GM23338 (cell line): ENCODE measurements at regions not wholly inside any gene's neighbourhood (a gene's known extent, or its start where the extent isn't known, plus 50 kb on each side); places are given as distances from the start of the nearest gene placed in this dataset.

Source experiments
- ATAC-seq: fragments of 200-7000 bp; cut with Tn5 transposase; 3 replicates; pipeline ENCODE4 v1.9.1; 2020
- DNase-seq: peaks from one replicate; pipeline ENCODE4 v3.0.0-alpha.2; 2015; ENCODE audit warnings: low spot score
- H2AFZ ChIP-seq: fragments of 200-600 bp; sonication (generic); 2 replicates; pipeline ENCODE4 v1.8.0; 2016; ENCODE audit warnings: antibody characterized with exemption, mild to moderate bottlenecking, moderate library complexity
- H3F3A ChIP-seq: fragments of 200-600 bp; sonication (generic); replicated peaks from 2 replicates; pipeline ENCODE4 v1.8.0; 2017; ENCODE audit warnings: antibody characterized with exemption, mixed run types, low read depth
- H3K27ac ChIP-seq: fragments of 200-600 bp; sonication (generic); 2 replicates; pipeline ENCODE4 v1.6.1; 2016; ENCODE audit warnings: low read depth
- H3K27me3 ChIP-seq: fragments of 200-600 bp; sonication (generic); 2 replicates; pipeline ENCODE4 v1.8.0; 2016; ENCODE audit warnings: mild to moderate bottlenecking, mixed run types, moderate library complexity; ENCODE audit not compliant: insufficient read depth
- H3K36me3 ChIP-seq: fragments of 200-600 bp; sonication (generic); 2 replicates; pipeline ENCODE4 v1.8.0; 2016; ENCODE audit warnings: mild to moderate bottlenecking; ENCODE audit not compliant: insufficient read depth
- H3K4me1 ChIP-seq: fragments of 200-600 bp; sonication (generic); 2 replicates; pipeline ENCODE4 v1.8.0; 2016; ENCODE audit warnings: mild to moderate bottlenecking, moderate library complexity; ENCODE audit not compliant: insufficient read depth
- H3K4me2 ChIP-seq: fragments of 200-600 bp; sonication (generic); 2 replicates; pipeline ENCODE4 v1.7.1; 2017; ENCODE audit warnings: mixed run types
- H3K4me3 ChIP-seq: fragments of 200-600 bp; sonication (generic); 2 replicates; pipeline ENCODE4 v1.6.1; 2016; ENCODE audit warnings: mixed run types
- H3K79me2 ChIP-seq: fragments of 200-600 bp; sonication (generic); replicated peaks from 2 replicates; pipeline ENCODE4 v1.8.0; 2017; ENCODE audit warnings: mild to moderate bottlenecking; ENCODE audit not compliant: insufficient read depth
- H3K9me2 ChIP-seq: fragments of 200-600 bp; sonication (generic); 2 replicates; pipeline ENCODE4 v1.8.0; 2017; ENCODE audit not compliant: insufficient read depth
- H4K20me1 ChIP-seq: fragments of 200-600 bp; sonication (generic); replicated peaks from 2 replicates; pipeline ENCODE4 v1.8.0; 2017; ENCODE audit warnings: mild to moderate bottlenecking; ENCODE audit not compliant: insufficient read depth
- H3K27ac Mint-ChIP-seq: 2 replicates; pipeline ENCODE4 v1.8.0; 2020; ENCODE audit warnings: inconsistent platforms, mild to moderate bottlenecking, moderate library complexity, mixed read lengths
- H3K27me3 Mint-ChIP-seq: 3 replicates; pipeline ENCODE4 v1.8.0; 2022; ENCODE audit warnings: low read depth, mild to moderate bottlenecking, moderate library complexity, mixed read lengths, inconsistent platforms; ENCODE audit not compliant: insufficient read depth, poor library complexity
- H3K36me3 Mint-ChIP-seq: 3 replicates; pipeline ENCODE4 v1.8.0; 2021; ENCODE audit warnings: low read depth, mild to moderate bottlenecking, inconsistent platforms, moderate library complexity, mixed read lengths
- H3K4me1 Mint-ChIP-seq: 3 replicates; pipeline ENCODE4 v1.8.0; 2020; ENCODE audit warnings: mild to moderate bottlenecking, inconsistent platforms, mixed read lengths
- H3K4me3 Mint-ChIP-seq: 3 replicates; pipeline ENCODE4 v1.8.0; 2021; ENCODE audit warnings: moderate library complexity, mild to moderate bottlenecking, inconsistent platforms, mixed read lengths
- H3K9me3 Mint-ChIP-seq: 3 replicates; pipeline ENCODE4 v1.8.0; 2020; ENCODE audit warnings: moderate library complexity, mild to moderate bottlenecking, inconsistent platforms, mixed read lengths
- CREB1 ChIP-seq: fragments of 250-450 bp; sonication (Bioruptor Pico); IDR thresholded peaks from 2 replicates; pipeline ENCODE4 v1.5.0; 2020; ENCODE audit warnings: low read depth, mild to moderate bottlenecking, moderate library complexity
- EZH2 ChIP-seq: fragments of 200-600 bp; sonication (generic); IDR thresholded peaks from one replicate; pipeline ENCODE4 v1.8.0; 2017; ENCODE audit warnings: antibody characterized with exemption, mild to moderate bottlenecking, low read depth; ENCODE audit not compliant: unreplicated experiment
- EZH2phosphoT487 ChIP-seq: fragments of 200-600 bp; sonication (generic); IDR thresholded peaks from one replicate; pipeline ENCODE4 v1.8.1; 2018; ENCODE audit warnings: antibody characterized with exemption; ENCODE audit not compliant: unreplicated experiment
- JUNB ChIP-seq: IDR thresholded peaks from one replicate; pipeline ENCODE4 v1.6.1; 2016; ENCODE audit warnings: antibody characterized with exemption; ENCODE audit not compliant: unreplicated experiment
- NANOG ChIP-seq: IDR thresholded peaks from 2 replicates; pipeline ENCODE4 v1.6.1; 2016; ENCODE audit warnings: antibody characterized with exemption, borderline replicate concordance
- POLR2AphosphoS5 ChIP-seq: IDR thresholded peaks from 2 replicates; pipeline ENCODE4 v1.6.1; 2016; ENCODE audit warnings: antibody characterized with exemption, low read depth
- REST ChIP-seq: IDR thresholded peaks from one replicate; pipeline ENCODE4 v1.6.1; 2018; ENCODE audit warnings: antibody characterized with exemption; ENCODE audit not compliant: unreplicated experiment
- STAT1 ChIP-seq: IDR thresholded peaks from one replicate; pipeline ENCODE4 v1.6.1; 2016; ENCODE audit warnings: antibody characterized with exemption; ENCODE audit not compliant: unreplicated experiment
- ZNF114 ChIP-seq: fragments of 250-450 bp; sonication (Bioruptor Pico); IDR thresholded peaks from 2 replicates; pipeline ENCODE4 v1.5.0; 2020; ENCODE audit warnings: mild to moderate bottlenecking, moderate library complexity
- ZNF331 ChIP-seq: fragments of 250-450 bp; sonication (Bioruptor Pico); IDR thresholded peaks from 2 replicates; pipeline ENCODE4 v1.5.0; 2020; ENCODE audit warnings: low read depth, mild to moderate bottlenecking, moderate library complexity
- TF ChIP-seq, protein P1 (sequence below), 2 experiments: fragments of 200-600 bp in 1 of 2; sonication (generic) in 1 of 2; conservative IDR thresholded peaks; 2 replicates each; pipeline versions ENCODE4 v1.5.1 to v1.6.1; 2016 to 2017; ENCODE audit warnings: antibody characterized with exemption in 2 of 2, low read depth in 2 of 2, mild to moderate bottlenecking in 2 of 2, moderate library complexity in 1 of 2
- TF ChIP-seq, protein P2 (sequence below): IDR thresholded peaks from 2 replicates; pipeline ENCODE4 v1.6.1; 2016; ENCODE audit warnings: antibody characterized with exemption
- TF ChIP-seq, protein P3 (sequence below): fragments of 250-450 bp; sonication (Bioruptor Pico); IDR thresholded peaks from 2 replicates; pipeline ENCODE4 v1.5.0; 2020; ENCODE audit warnings: mild to moderate bottlenecking, moderate library complexity

- no peak for DNase-seq
- H3K27me3 Mint-ChIP-seq, result peaks cover 3% of the 10 kb centered on the region
- no peak overlapping the region for H3K4me2 ChIP-seq
- H3K4me1 ChIP-seq, result peaks cover 11% of the 10 kb centered on the region; the same call in 1 of the 2 replicates
- H3K27ac ChIP-seq, result no peak overlapping the region
- 0 out of 2 replicates have a peak, but pooled peaks cover 4% of the 10 kb centered on the region for H3K9me2 ChIP-seq
- no peaks in the 10 kb centered on the region for H4K20me1 ChIP-seq
- no peak overlapping the region for H3K27ac Mint-ChIP-seq
- peaks cover 11% of the 10 kb centered on the region for H3K4me1 Mint-ChIP-seq
- H3K36me3 Mint-ChIP-seq, result no peaks in the 10 kb centered on the region
- no peaks in the 10 kb centered on the region for H3F3A ChIP-seq
- H3K4me3 Mint-ChIP-seq, result no peak overlapping the region
- 0 out of 3 replicates have a peak, but pooled peaks cover 1% of the 10 kb centered on the region for H3K9me3 Mint-ChIP-seq
- ATAC-seq, result no peak
- H3K4me3 ChIP-seq, result no peak overlapping the region
- no peaks in the 10 kb centered on the region for H3K27me3 ChIP-seq
- H2AFZ ChIP-seq, result no peak overlapping the region
- TF ChIP-seq JUNB (no peak), CREB1 (no peak), ZNF114 (CRISPR knock-in tag) (no peak), ZNF331 (CRISPR knock-in tag) (no peak), EZH2 (no peak), EZH2phosphoT487 (no peak), NANOG (no peak), REST (no peak), STAT1 (no peak), POLR2AphosphoS5 (no peak)
- TF ChIP-seq, protein P1, sequence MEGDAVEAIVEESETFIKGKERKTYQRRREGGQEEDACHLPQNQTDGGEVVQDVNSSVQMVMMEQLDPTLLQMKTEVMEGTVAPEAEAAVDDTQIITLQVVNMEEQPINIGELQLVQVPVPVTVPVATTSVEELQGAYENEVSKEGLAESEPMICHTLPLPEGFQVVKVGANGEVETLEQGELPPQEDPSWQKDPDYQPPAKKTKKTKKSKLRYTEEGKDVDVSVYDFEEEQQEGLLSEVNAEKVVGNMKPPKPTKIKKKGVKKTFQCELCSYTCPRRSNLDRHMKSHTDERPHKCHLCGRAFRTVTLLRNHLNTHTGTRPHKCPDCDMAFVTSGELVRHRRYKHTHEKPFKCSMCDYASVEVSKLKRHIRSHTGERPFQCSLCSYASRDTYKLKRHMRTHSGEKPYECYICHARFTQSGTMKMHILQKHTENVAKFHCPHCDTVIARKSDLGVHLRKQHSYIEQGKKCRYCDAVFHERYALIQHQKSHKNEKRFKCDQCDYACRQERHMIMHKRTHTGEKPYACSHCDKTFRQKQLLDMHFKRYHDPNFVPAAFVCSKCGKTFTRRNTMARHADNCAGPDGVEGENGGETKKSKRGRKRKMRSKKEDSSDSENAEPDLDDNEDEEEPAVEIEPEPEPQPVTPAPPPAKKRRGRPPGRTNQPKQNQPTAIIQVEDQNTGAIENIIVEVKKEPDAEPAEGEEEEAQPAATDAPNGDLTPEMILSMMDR (conservative IDR thresholded peaks at IDR 0.05; ENCODE audit: low read depth in 2 of 2), result no peak
- TF ChIP-seq, protein P2, sequence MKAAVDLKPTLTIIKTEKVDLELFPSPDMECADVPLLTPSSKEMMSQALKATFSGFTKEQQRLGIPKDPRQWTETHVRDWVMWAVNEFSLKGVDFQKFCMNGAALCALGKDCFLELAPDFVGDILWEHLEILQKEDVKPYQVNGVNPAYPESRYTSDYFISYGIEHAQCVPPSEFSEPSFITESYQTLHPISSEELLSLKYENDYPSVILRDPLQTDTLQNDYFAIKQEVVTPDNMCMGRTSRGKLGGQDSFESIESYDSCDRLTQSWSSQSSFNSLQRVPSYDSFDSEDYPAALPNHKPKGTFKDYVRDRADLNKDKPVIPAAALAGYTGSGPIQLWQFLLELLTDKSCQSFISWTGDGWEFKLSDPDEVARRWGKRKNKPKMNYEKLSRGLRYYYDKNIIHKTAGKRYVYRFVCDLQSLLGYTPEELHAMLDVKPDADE, result no peak
- TF ChIP-seq, protein P3, sequence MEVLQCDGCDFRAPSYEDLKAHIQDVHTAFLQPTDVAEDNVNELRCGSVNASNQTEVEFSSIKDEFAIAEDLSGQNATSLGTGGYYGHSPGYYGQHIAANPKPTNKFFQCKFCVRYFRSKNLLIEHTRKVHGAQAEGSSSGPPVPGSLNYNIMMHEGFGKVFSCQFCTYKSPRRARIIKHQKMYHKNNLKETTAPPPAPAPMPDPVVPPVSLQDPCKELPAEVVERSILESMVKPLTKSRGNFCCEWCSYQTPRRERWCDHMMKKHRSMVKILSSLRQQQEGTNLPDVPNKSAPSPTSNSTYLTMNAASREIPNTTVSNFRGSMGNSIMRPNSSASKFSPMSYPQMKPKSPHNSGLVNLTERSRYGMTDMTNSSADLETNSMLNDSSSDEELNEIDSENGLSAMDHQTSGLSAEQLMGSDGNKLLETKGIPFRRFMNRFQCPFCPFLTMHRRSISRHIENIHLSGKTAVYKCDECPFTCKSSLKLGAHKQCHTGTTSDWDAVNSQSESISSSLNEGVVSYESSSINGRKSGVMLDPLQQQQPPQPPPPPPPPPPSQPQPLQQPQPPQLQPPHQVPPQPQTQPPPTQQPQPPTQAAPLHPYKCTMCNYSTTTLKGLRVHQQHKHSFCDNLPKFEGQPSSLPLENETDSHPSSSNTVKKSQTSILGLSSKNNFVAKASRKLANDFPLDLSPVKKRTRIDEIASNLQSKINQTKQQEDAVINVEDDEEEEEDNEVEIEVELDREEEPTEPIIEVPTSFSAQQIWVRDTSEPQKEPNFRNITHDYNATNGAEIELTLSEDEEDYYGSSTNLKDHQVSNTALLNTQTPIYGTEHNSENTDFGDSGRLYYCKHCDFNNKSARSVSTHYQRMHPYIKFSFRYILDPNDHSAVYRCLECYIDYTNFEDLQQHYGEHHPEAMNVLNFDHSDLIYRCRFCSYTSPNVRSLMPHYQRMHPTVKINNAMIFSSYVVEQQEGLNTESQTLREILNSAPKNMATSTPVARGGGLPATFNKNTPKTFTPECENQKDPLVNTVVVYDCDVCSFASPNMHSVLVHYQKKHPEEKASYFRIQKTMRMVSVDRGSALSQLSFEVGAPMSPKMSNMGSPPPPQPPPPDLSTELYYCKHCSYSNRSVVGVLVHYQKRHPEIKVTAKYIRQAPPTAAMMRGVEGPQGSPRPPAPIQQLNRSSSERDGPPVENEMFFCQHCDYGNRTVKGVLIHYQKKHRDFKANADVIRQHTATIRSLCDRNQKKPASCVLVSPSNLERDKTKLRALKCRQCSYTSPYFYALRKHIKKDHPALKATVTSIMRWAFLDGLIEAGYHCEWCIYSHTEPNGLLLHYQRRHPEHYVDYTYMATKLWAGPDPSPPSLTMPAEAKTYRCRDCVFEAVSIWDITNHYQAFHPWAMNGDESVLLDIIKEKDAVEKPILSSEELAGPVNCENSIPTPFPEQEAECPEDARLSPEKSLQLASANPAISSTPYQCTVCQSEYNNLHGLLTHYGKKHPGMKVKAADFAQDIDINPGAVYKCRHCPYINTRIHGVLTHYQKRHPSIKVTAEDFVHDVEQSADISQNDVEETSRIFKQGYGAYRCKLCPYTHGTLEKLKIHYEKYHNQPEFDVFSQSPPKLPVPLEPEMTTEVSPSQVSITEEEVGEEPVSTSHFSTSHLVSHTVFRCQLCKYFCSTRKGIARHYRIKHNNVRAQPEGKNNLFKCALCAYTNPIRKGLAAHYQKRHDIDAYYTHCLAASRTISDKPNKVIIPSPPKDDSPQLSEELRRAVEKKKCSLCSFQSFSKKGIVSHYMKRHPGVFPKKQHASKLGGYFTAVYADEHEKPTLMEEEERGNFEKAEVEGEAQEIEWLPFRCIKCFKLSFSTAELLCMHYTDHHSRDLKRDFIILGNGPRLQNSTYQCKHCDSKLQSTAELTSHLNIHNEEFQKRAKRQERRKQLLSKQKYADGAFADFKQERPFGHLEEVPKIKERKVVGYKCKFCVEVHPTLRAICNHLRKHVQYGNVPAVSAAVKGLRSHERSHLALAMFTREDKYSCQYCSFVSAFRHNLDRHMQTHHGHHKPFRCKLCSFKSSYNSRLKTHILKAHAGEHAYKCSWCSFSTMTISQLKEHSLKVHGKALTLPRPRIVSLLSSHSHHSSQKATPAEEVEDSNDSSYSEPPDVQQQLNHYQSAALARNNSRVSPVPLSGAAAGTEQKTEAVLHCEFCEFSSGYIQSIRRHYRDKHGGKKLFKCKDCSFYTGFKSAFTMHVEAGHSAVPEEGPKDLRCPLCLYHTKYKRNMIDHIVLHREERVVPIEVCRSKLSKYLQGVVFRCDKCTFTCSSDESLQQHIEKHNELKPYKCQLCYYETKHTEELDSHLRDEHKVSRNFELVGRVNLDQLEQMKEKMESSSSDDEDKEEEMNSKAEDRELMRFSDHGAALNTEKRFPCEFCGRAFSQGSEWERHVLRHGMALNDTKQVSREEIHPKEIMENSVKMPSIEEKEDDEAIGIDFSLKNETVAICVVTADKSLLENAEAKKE (CRISPR knock-in tag), result no peak
- H3K36me3 ChIP-seq, result no peaks in the 10 kb centered on the region
- no peaks in the 10 kb centered on the region for H3K79me2 ChIP-seq
Observed at GRCh38 chr2:236872981-236873380, 212.7 kb upstream of the COPS8 start.
